ENCODE measurements at regions not wholly inside any gene's neighbourhood (a gene's known extent, or its start where the extent isn't known, plus 50 kb on each side); places are given as distances from the start of the nearest gene placed in this dataset.
A peak's percentile ranks its signal among the peaks of the same experiment; 100 is the strongest.
"Not testable (repeated sequence)": the region's sequence is repeated elsewhere in the genome, so short reads cannot be mapped to it uniquely, and the experiment has no call there.

DNA sequence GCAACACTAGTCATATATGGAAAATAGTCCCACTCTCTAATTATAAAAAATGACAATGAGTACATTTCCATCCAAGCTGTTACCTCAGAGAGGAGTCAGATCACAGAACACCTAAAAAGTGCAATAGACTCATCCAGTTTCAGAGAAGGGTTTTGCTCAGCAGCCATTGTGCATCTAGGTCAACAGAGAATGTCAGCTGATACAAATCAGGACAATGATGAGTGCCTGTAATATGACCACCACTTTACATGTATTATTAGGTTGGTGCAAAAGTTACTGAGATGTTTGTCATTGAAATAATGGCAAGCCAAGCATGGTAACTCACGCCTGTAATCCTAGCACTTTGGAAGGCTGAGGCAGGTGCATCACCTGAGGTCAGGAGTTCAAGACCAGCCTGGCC is 164.1 kb upstream of the TTC29 start:
- no peaks in the 10 kb centered on the region for H3K79me2 ChIP-seq (ENCODE audit: insufficient read depth, low read length)
- H2AFZ ChIP-seq (ENCODE audit: low read length), result no peak overlapping the region
- no peaks in the 10 kb centered on the region for H3K36me3 ChIP-seq (ENCODE audit: insufficient read depth, low read length)
- no peaks in the 10 kb centered on the region for H3K27me3 ChIP-seq (ENCODE audit: insufficient read depth, low read length)
- no peaks in the 10 kb centered on the region for H3K9me3 ChIP-seq (ENCODE audit: low read depth, low read length)
- no peak for DNase-seq (ENCODE audit: insufficient read length, low spot score, missing footprints)
- no peak for TF ChIP-seq CTCF (IDR thresholded peaks at IDR 0.05; ENCODE audit: extremely low read depth, low read depth, low read length)
- no peak overlapping the region for H3K27ac ChIP-seq (ENCODE audit: low read depth, low read length)
- no peak overlapping the region for H3K4me3 ChIP-seq (ENCODE audit: insufficient read depth, low read length)
- H4K20me1 ChIP-seq (ENCODE audit: insufficient read depth, low read length), result peaks cover 2% of the 10 kb centered on the region
- no peaks in the 10 kb centered on the region for H3K4me1 ChIP-seq (ENCODE audit: insufficient read depth, low read length)
- H3K4me2 ChIP-seq (ENCODE audit: insufficient read depth, low read length), result no peak overlapping the region

DNA sequence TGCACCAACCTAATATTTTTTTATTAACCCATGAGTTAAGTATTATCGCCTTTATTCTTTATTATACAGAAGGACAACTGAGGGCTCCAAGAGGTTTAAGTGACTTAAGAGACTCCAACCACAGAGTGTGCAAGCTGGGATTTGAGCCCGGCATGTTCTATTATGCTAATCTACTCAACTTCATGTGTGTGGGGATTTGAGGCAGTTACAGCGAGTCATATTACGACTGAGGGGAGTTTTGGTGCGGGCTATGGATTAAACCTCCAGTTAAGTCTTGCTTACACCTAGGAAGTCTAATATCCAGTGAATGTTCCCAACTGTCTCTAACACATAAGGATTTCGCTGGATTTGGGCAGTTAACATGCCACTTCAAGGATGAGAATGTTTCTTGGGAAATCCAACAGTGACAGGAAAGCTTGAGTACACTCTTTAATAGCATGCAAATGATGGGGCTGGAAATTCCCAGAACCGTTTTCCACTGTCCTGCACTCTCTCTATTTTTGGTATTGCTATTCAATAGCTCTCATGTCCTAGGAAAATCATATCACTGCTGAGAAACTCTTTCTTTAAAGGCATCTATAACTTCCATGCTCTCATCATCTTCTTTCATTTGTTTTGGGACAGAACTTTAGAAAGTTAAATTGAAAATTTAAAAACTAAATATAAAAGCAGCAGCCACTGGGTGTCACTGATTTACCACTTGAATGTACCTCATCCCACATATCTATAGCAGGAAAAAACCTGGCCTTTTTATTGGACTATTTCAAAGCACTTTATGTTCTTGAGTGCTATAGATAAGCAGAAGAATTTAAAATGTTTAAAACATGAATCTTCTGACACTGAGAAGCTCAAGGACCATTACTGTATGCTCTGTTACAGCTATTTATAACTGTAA is 165.1 kb upstream of the TTC29 start:
- H3K4me3 ChIP-seq (ENCODE audit: insufficient read depth, low read length), result no peak overlapping the region
- peak; percentile 73 for DNase-seq (ENCODE audit: insufficient read length, low spot score, missing footprints)
- H3K79me2 ChIP-seq (ENCODE audit: insufficient read depth, low read length), result no peaks in the 10 kb centered on the region
- H3K9me3 ChIP-seq (ENCODE audit: low read depth, low read length), result no peaks in the 10 kb centered on the region
- H2AFZ ChIP-seq (ENCODE audit: low read length), result peak overlapping the region; percentile 17
- H3K27ac ChIP-seq (ENCODE audit: low read depth, low read length), result no peak overlapping the region
- H4K20me1 ChIP-seq (ENCODE audit: insufficient read depth, low read length), result peaks cover 2% of the 10 kb centered on the region
- peak; percentile 32 for TF ChIP-seq CTCF (IDR thresholded peaks at IDR 0.05; ENCODE audit: extremely low read depth, low read depth, low read length)
- H3K4me2 ChIP-seq (ENCODE audit: insufficient read depth, low read length), result no peak overlapping the region
- no peaks in the 10 kb centered on the region for H3K4me1 ChIP-seq (ENCODE audit: insufficient read depth, low read length)
- no peaks in the 10 kb centered on the region for H3K27me3 ChIP-seq (ENCODE audit: insufficient read depth, low read length)
- H3K36me3 ChIP-seq (ENCODE audit: insufficient read depth, low read length), result no peaks in the 10 kb centered on the region

DNA sequence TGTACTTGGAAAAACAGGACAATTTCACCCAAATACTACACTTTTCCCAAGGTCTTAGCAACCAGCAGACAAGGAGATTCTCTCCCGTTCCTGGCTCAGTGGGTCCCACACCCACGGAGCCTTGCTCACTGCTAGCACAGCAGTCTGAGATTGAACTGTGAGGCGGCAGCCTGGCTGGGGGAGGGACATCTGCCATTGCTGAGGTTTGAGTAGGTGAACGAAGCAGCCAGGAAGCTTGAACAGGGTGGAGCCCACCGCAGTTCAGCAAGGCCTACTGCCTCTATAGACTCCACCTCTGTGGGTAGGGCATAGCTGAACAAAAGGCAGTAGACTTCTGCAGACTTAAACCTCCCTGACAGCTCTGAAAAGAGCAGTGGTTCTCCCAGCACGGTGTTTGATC is 166.5 kb upstream of the TTC29 start:
- not testable (repeated sequence) for H3K36me3 ChIP-seq (ENCODE audit: insufficient read depth, low read length); H3K79me2 ChIP-seq (ENCODE audit: insufficient read depth, low read length); H3K27me3 ChIP-seq (ENCODE audit: insufficient read depth, low read length); H3K4me1 ChIP-seq (ENCODE audit: insufficient read depth, low read length); H3K4me3 ChIP-seq (ENCODE audit: insufficient read depth, low read length); H3K4me2 ChIP-seq (ENCODE audit: insufficient read depth, low read length); H2AFZ ChIP-seq (ENCODE audit: low read length); H4K20me1 ChIP-seq (ENCODE audit: insufficient read depth, low read length); H3K27ac ChIP-seq (ENCODE audit: low read depth, low read length); H3K9me3 ChIP-seq (ENCODE audit: low read depth, low read length); DNase-seq (ENCODE audit: insufficient read length, low spot score, missing footprints)

DNA sequence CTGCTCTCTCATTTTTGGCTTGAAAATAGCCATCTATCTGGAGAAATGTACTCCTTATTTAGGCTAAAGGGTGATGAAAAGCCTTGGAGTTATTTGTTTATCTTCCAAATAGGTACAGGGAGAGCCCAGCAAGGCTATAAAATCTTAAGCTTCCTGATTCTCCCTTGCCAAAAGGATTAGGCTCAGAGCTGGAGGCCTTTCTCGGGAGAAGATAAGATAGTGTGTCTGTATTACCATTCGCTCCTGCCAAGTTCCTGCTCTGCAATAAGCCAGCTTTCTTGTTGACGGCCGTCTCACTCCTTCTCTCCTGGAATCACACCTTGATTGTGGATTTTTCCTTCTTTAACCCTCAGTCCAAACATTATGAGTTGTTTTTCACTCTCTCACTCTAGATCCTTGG is 171.8 kb upstream of the TTC29 start:
- Histone ChIP-seq H3K9me3 (ENCODE audit: low read depth, low read length) (no peaks in the 10 kb centered on the region), H3K4me2 (ENCODE audit: insufficient read depth, low read length) (no peak overlapping the region), H3K79me2 (ENCODE audit: insufficient read depth, low read length) (no peaks in the 10 kb centered on the region), H3K36me3 (ENCODE audit: insufficient read depth, low read length) (no peaks in the 10 kb centered on the region), H2AFZ (ENCODE audit: low read length) (no peak overlapping the region), H3K4me1 (ENCODE audit: insufficient read depth, low read length) (no peaks in the 10 kb centered on the region), H3K27ac (ENCODE audit: low read depth, low read length) (no peak overlapping the region), H3K4me3 (ENCODE audit: insufficient read depth, low read length) (no peak overlapping the region), H4K20me1 (ENCODE audit: insufficient read depth, low read length) (no peaks in the 10 kb centered on the region), H3K27me3 (ENCODE audit: insufficient read depth, low read length) (no peaks in the 10 kb centered on the region)
- TF ChIP-seq CTCF (IDR thresholded peaks at IDR 0.05; ENCODE audit: extremely low read depth, low read depth, low read length), result no peak
- DNase-seq (ENCODE audit: insufficient read length, low spot score, missing footprints), result no peak
